ENCODE measurements at regions not wholly inside any gene's neighbourhood (a gene's known extent, or its start where the extent isn't known, plus 50 kb on each side); places are given as distances from the start of the nearest gene placed in this dataset.

DNA sequence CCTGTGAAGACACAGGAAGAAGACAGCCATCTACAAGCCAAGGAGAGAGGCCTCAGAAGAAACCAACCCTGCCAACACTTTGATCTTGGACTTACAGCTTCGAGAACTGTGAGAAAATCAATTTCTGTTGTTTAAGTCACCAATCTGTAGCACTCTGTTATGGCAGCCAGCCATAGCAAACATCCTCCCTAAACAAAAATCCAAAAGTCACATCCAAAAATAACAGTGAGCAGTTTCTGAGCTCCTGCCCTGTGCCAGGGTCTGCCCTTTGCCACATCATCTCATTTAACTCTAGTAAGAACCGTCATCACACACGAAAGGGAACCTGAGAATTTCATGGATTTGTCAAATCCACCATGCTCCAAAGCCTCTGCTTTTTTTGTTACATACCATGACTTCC, 118.8 kb downstream of the TRIM36 start:
- H3K4me1 ChIP-seq (ENCODE audit: low read length): peaks cover 16% of the 10 kb centered on the region
- no peaks in the 10 kb centered on the region for H4K20me1 ChIP-seq (ENCODE audit: insufficient read depth, low read length)
- no peaks in the 10 kb centered on the region for H3K9me3 ChIP-seq (ENCODE audit: insufficient read depth, low read length)
- H3K27ac ChIP-seq (ENCODE audit: low read length): no peak overlapping the region
- no peaks in the 10 kb centered on the region for H3K79me2 ChIP-seq (ENCODE audit: low read length)
- H3K4me3 ChIP-seq (ENCODE audit: low read length): no peak overlapping the region
- no peak overlapping the region for H3K4me2 ChIP-seq (ENCODE audit: low read length)
- H3K9ac ChIP-seq (ENCODE audit: low read length): no peak overlapping the region
- no peaks in the 10 kb centered on the region for H3K27me3 ChIP-seq (ENCODE audit: low read depth, low read length)
- H3K36me3 ChIP-seq (replicated peaks; ENCODE audit: low read depth, low read length): no peaks in the 10 kb centered on the region
- TF ChIP-seq EZH2phosphoT487 (IDR thresholded peaks at IDR 0.05; ENCODE audit: low read depth): no peak
- TF ChIP-seq, protein P1, sequence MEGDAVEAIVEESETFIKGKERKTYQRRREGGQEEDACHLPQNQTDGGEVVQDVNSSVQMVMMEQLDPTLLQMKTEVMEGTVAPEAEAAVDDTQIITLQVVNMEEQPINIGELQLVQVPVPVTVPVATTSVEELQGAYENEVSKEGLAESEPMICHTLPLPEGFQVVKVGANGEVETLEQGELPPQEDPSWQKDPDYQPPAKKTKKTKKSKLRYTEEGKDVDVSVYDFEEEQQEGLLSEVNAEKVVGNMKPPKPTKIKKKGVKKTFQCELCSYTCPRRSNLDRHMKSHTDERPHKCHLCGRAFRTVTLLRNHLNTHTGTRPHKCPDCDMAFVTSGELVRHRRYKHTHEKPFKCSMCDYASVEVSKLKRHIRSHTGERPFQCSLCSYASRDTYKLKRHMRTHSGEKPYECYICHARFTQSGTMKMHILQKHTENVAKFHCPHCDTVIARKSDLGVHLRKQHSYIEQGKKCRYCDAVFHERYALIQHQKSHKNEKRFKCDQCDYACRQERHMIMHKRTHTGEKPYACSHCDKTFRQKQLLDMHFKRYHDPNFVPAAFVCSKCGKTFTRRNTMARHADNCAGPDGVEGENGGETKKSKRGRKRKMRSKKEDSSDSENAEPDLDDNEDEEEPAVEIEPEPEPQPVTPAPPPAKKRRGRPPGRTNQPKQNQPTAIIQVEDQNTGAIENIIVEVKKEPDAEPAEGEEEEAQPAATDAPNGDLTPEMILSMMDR (IDR thresholded peaks at IDR 0.05; ENCODE audit: low read depth, low read length): no peak
- H2AFZ ChIP-seq (ENCODE audit: low read depth, low read length): no peak overlapping the region

DNA sequence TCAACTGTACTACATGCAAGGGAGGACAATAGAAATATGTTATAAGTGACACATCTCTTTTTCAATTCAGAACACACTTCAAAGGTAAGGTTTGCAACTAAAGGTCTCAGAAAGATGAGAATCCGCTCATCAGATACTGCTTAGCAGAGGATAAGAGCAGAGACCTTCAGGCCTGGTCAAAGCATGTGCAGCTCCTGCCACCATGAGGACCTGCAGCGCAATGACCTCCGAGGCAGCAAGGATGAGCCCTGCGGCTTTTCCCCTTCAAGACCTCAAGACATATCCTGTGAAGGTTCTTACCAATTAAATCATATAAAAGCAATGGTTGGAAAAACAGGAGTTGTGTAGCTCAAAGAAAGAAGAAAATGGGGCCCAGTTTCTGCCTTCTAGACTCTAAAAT, 135.8 kb downstream of the TRIM36 start:
- Histone ChIP-seq H3K4me1 (ENCODE audit: low read length) (no peaks in the 10 kb centered on the region), H3K9ac (ENCODE audit: low read length) (no peak overlapping the region), H3K4me2 (ENCODE audit: low read length) (no peak overlapping the region), H3K27me3 (ENCODE audit: low read depth, low read length) (no peaks in the 10 kb centered on the region), H3K27ac (ENCODE audit: low read length) (no peak overlapping the region), H4K20me1 (ENCODE audit: insufficient read depth, low read length) (no peaks in the 10 kb centered on the region), H3K79me2 (ENCODE audit: low read length) (no peaks in the 10 kb centered on the region), H3K36me3 (replicated peaks; ENCODE audit: low read depth, low read length) (no peaks in the 10 kb centered on the region), H2AFZ (ENCODE audit: low read depth, low read length) (no peak overlapping the region), H3K4me3 (ENCODE audit: low read length) (no peak overlapping the region), H3K9me3 (ENCODE audit: insufficient read depth, low read length) (no peaks in the 10 kb centered on the region)
- no peak for TF ChIP-seq EZH2phosphoT487 (IDR thresholded peaks at IDR 0.05; ENCODE audit: low read depth)
- TF ChIP-seq, protein P1 (IDR thresholded peaks at IDR 0.05; ENCODE audit: low read depth, low read length): peak; percentile 63

DNA sequence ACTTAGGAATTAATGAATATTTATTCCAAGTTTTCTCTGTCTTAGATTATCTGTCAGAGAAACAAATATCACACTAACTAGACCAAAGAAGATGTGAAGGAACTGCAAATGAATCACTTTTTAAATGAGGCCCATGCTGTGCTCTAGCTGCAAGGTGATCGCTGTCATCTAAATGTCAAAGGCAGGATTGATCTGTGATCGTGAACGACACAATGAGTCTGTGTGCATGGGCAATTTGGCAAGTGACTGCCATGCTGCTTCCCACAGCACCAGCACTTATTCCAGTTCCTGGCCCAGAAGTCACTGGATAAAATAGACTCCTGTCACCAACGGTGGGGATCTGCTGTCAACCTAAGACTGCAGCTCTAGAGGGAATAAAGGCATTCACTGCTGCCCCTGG, 141.2 kb downstream of the TRIM36 start:
- H3K79me2 ChIP-seq (ENCODE audit: low read length): no peaks in the 10 kb centered on the region
- H3K4me1 ChIP-seq (ENCODE audit: low read length): no peaks in the 10 kb centered on the region
- H3K36me3 ChIP-seq (replicated peaks; ENCODE audit: low read depth, low read length): no peaks in the 10 kb centered on the region
- no peak for TF ChIP-seq EZH2phosphoT487 (IDR thresholded peaks at IDR 0.05; ENCODE audit: low read depth)
- TF ChIP-seq, protein P1 (IDR thresholded peaks at IDR 0.05; ENCODE audit: low read depth, low read length): no peak
- H3K27me3 ChIP-seq (ENCODE audit: low read depth, low read length): no peaks in the 10 kb centered on the region
- no peak overlapping the region for H3K9ac ChIP-seq (ENCODE audit: low read length)
- no peak overlapping the region for H3K27ac ChIP-seq (ENCODE audit: low read length)
- H3K4me2 ChIP-seq (ENCODE audit: low read length): no peak overlapping the region
- no peak overlapping the region for H3K4me3 ChIP-seq (ENCODE audit: low read length)
- no peak overlapping the region for H2AFZ ChIP-seq (ENCODE audit: low read depth, low read length)
- H3K9me3 ChIP-seq (ENCODE audit: insufficient read depth, low read length): no peaks in the 10 kb centered on the region
- no peaks in the 10 kb centered on the region for H4K20me1 ChIP-seq (ENCODE audit: insufficient read depth, low read length)

DNA sequence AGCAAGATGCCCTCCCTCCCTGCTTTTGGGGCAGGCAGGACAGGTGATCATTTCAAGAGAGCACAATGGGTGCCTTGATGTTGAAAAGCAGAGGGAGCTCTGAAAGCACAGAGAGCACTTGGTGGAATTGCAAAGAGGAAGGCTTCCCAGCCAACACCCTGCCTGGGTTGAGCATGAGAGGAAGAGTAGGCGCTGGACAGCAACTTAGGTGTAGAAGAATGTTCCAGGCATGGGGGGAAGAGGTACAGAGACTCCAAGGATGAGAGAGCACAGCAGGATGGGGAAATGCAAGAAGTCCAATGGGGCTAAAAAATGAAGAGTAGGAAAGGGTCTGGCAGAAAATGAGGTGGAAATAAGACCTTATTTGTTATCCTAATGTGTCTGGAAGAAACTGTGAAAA, 144.8 kb downstream of the TRIM36 start:
- no peak overlapping the region for H3K9ac ChIP-seq (ENCODE audit: low read length)
- H3K27me3 ChIP-seq (ENCODE audit: low read depth, low read length): no peaks in the 10 kb centered on the region
- no peak overlapping the region for H3K4me2 ChIP-seq (ENCODE audit: low read length)
- H4K20me1 ChIP-seq (ENCODE audit: insufficient read depth, low read length): no peaks in the 10 kb centered on the region
- no peaks in the 10 kb centered on the region for H3K4me1 ChIP-seq (ENCODE audit: low read length)
- H3K27ac ChIP-seq (ENCODE audit: low read length): no peak overlapping the region
- TF ChIP-seq EZH2phosphoT487 (IDR thresholded peaks at IDR 0.05; ENCODE audit: low read depth): no peak
- TF ChIP-seq, protein P1 (IDR thresholded peaks at IDR 0.05; ENCODE audit: low read depth, low read length): no peak
- no peak overlapping the region for H2AFZ ChIP-seq (ENCODE audit: low read depth, low read length)
- H3K36me3 ChIP-seq (replicated peaks; ENCODE audit: low read depth, low read length): no peaks in the 10 kb centered on the region
- H3K79me2 ChIP-seq (ENCODE audit: low read length): no peaks in the 10 kb centered on the region
- no peaks in the 10 kb centered on the region for H3K9me3 ChIP-seq (ENCODE audit: insufficient read depth, low read length)
- no peak overlapping the region for H3K4me3 ChIP-seq (ENCODE audit: low read length)

Data from OCI-LY3 (cell line).